GM11168 (cell line): ENCODE measurements at regions not wholly inside any gene's neighbourhood (a gene's known extent, or its start where the extent isn't known, plus 50 kb on each side); places are given as distances from the start of the nearest gene placed in this dataset.

ENCODE experiments used
- in situ Hi-C: fragments of 300-500 bp; cut with MboI; formaldehyde crosslinking; loops from one replicate; pipeline ENCODE4 v1.12.0; 2022; ENCODE audit warnings: low sequenced_read_pairs; ENCODE audit not compliant: unreplicated experiment

- in situ Hi-C loops = no loop called here
These were observed 558.3 kb downstream of the KCNJ3 start for GRCh38 chr2:155256803-155257202.

DNA sequence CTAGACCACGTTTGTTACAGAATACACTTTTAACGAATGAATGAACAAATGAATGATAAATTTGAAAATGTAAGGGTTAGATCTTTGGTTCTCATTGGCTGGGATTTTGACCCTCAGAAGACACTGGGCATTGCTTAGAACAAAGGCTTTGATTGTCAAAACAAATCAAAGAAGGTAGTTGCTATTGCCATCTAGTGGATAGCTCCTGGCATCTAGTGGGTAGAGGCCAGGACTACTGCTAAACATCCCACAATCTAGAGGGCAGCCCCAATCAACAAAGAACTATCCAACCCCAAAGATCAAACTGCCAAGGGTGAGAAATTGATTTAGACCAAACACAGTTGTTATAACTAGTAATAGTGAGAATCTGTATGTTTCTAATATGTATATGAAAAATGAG, 552.3 kb downstream of the KCNJ3 start:
- in situ Hi-C loops = no loop called here

DNA sequence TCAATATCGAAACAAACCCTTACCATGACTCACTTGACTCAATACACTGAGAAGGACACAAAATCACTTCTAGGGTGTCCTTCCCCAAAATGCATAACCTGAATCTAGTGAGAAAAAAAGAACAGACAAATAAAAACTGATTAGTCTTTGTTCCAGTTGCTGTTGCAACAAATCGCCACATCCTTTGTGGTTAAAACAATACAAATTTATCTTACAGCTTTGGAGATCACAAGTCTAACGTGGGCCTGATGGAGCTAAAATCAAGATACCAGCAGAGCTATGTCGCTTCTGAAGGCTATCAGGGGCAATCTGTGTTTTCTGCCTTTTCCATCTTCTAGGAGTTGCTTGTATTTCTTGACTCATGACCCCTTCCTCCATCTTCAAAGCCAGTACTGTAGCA, 541.7 kb downstream of the KCNJ3 start:
- in situ Hi-C loops = loop anchor here (25.0 kb wide), 1 partner anchor 628 kb away; no protein-coding TSS in a partner anchor

DNA sequence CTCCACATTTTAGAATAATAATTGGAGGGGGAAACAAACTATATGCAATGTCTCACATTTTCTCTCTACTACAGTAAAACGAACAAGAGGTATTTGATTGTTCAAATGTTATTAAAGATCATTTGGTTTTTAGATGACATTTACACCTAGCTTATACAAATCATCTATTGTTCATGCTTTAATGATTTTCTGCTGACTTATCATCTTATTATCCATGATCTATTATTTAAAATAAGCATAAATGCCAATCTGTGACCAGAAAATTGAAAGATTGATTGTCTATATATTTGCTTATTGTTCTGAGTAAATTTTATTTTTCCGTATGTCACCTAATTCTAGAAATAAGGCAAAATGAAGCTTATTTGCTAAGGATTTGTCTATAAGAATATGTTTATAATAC, 537.2 kb downstream of the KCNJ3 start:
- in situ Hi-C loops = loop anchor here (25.0 kb wide), 1 partner anchor 623 kb away; no protein-coding TSS in a partner anchor

DNA sequence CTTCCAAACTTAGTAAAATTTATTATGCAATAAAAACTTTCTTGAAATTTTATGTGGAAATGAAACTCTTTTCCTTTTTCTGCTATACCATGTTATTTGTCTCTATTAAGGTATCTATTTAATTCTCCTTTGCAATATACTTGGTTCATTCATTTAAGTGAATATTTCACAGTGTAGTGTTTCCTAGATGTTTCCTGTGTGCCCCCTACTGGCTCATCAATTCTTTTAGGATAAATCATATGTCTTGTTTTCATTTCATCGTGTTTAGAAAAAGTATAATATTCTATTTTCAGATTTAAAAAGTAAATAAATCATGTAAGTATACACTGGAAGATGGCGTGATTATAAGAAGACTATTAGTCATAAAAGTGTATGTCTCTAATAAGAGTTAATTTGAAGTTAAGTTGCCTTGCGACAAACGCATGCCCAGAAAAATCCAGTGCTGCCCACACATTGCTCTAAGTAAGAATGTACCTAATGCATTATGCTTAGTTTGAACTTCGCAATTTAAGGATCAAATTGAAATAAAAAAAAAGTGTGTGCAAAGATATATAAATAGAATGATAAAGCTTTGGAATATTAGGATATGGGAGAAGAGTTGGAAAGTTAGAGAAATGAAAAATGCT, 525.4 kb downstream of the KCNJ3 start:
- in situ Hi-C loops = loop anchor here (25.0 kb wide), 1 partner anchor 187 kb away; no protein-coding TSS in a partner anchor

GRCh38 chr2:155218945-155219344, 520.5 kb downstream of the KCNJ3 start:
- in situ Hi-C loops = loop anchor here (25.0 kb wide), 1 partner anchor 182 kb away; no protein-coding TSS in a partner anchor

- in situ Hi-C loops = loop anchor here (25.0 kb wide), 1 partner anchor 181 kb away; no protein-coding TSS in a partner anchor
These were observed 519.9 kb downstream of the KCNJ3 start for GRCh38 chr2:155218292-155218924.

- in situ Hi-C loops = loop anchor here (25.0 kb wide), 1 partner anchor 178 kb away; no protein-coding TSS in a partner anchor
These were observed 516.7 kb downstream of the KCNJ3 start for GRCh38 chr2:155215037-155215707.

- in situ Hi-C loops = loop anchor here (25.0 kb wide), 1 partner anchor 173 kb away; no protein-coding TSS in a partner anchor
These were observed 511.4 kb downstream of the KCNJ3 start for GRCh38 chr2:155209696-155210450.

DNA sequence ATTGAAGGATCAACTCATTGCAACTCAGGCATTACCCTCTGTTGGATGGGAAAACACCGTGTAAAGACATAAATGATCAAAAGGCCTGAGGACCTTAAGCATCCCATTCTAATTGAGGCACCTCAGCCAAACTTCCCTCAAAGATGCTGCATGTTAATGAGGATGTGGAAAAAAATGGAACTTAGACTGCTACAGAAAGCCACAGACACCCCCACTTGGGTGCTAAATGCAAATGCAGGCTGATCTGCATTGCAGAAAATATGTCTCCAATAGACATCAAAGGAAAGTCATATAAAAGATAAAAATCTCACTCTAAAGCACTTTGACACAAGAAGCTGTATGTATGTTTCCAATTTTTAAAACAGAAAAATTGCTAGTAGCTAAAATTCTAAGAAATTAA, 504.7 kb downstream of the KCNJ3 start:
- in situ Hi-C loops = loop anchor here (25.0 kb wide), 1 partner anchor 166 kb away; no protein-coding TSS in a partner anchor

DNA sequence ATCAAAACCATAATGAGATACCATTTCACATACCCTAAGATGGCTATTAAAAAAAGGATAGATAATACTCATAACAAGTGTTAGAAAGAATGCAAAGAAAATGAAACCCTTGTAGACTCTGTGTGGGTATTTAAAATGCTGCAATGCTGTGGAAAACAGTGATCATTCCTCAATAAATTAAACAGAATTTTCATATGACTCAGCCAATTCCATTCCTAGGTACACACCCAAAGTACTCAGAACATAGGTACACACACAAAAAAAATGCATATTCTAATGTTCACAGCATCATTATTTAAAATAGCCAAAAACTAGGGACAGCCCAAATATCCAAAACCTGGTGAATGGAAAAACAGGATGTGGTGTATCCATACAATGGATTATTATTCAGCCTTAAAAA, 502.3 kb downstream of the KCNJ3 start:
- in situ Hi-C loops = loop anchor here (25.0 kb wide), 1 partner anchor 163 kb away; no protein-coding TSS in a partner anchor

DNA sequence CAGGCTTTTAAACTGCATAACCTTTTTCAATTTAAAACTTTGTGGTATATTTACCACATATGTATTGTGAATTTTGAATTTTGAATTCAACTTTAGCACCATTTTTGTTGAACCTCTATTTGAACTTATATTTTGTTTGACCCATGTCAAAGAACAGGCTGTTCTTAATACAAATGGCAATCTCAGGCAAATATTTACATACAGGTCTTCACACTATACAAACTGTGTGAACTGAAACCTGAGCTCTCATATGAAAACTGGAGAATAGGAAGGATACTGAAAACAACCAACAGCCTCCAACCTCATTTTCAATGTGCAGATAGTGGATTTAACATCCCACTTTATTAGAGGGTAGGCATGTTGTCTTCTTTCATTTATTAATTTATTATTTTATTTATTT, 491.8 kb downstream of the KCNJ3 start:
- in situ Hi-C loops = no loop called here

DNA sequence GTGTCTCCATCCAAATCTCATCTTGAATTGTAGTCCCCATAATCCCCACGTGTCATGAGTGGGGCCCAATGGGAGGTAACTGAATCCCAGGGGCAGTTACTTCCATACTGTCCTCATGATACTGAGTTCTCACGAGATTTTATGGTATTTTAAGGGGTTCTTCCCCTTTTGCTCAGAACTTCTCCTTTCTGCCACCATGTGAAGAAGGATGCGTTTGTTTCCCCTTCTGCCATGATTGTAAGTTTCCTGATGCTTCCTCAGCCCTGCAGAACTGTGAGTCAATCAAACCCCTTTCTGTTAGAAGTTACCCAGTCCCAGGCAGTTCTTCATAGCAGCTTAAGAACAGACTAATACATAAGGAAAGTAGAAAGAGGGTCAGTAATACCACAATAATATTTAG, 480.4 kb downstream of the KCNJ3 start:
- in situ Hi-C loops = no loop called here

DNA sequence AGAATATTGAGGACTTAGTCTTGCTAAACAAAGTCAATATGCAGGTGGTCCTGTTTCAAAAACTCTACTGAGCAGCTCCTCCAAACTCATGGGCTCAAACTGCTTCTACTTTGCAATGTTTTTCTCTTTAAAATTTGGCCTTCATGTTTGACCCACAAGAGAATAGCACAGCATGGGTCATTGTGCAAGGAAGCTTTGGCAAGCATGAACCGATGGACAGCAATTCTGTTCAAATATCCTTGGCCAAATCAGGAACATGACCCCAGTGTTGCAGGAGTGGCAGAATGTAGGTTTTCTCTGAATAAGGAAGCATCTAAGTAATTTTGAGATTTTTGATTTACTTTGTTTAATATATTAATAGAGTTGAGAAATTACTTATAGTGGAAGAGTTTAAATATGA, 477.9 kb downstream of the KCNJ3 start:
- in situ Hi-C loops = no loop called here

- in situ Hi-C loops = no loop called here
These were observed 470.8 kb downstream of the KCNJ3 start for GRCh38 chr2:155169317-155169716.

- in situ Hi-C loops = no loop called here
These were observed 464.0 kb downstream of the KCNJ3 start for GRCh38 chr2:155162494-155162893.

DNA sequence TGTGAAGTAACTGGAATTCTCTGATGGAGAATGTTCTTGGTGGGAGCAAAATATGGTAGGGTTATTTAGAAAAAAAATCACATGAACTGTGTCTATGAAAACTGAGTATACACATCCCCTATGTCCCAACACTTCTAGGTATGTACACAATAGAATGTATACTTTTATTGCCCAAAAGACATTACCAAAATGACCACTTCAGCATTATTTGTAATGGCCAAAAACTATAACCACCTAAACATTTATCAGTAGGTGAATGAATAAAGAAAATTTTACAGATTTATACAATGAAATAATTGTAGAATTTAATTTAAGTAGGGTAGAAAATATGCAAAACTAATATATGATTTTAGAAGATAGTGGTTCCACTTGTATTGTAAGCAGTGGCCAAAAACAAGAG, 462.8 kb downstream of the KCNJ3 start:
- in situ Hi-C loops = no loop called here

DNA sequence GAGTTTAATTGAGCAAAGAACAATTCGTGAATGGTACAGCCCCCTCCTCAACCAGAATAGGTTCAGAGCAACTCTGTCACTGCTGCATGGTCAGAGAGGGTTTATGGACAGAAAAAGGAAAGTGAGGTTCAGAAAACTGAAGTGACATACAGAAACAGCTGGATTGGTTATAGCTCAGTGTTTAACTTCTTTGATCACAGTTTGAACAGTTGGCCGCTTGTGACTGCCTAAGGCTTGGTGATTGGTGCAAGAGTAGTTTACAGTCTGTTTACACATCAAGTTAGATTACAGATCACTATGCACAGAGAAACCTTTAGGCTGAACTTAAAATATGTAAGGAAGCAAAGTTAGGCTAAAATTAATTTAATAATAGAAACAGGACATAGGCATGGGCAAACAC, 459.2 kb downstream of the KCNJ3 start:
- in situ Hi-C loops = no loop called here

GRCh38 chr2:155157065-155157464, 458.6 kb downstream of the KCNJ3 start:
- in situ Hi-C loops = no loop called here

DNA sequence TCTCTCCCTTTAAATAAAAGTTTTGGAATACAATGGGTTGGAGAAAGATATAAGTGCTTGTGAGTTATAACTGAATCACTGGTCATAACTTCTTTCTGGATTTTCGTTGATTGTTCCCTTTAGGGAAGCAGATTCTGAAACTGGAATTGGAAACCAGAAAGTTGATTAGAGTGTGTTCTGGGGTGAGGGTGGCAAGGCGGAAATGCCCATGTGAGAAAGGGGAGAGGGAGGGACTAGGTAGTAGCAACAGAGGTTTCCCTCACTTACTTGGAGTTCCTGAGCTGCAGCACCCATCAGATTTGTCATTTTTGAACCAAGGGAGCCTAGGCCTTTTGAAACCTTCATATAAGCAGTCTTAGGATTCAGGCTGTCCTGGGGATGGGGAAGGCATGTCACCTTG, 453.4 kb downstream of the KCNJ3 start:
- in situ Hi-C loops = no loop called here
